ENCODE measurements at regions not wholly inside any gene's neighbourhood (a gene's known extent, or its start where the extent isn't known, plus 50 kb on each side); places are given as distances from the start of the nearest gene placed in this dataset.

GRCh38 chr4:10184501-10184938 lies 67.9 kb upstream of the WDR1 start:
- Histone ChIP-seq H3K4me2 (ENCODE audit: low read depth, low read length) (no peak overlapping the region), H3K9ac (ENCODE audit: low read length) (no peak overlapping the region), H2AFZ (ENCODE audit: low read length) (no peak overlapping the region)

GRCh38 chr4:10184041-10184440 lies 67.4 kb upstream of the WDR1 start:
- Histone ChIP-seq H3K4me2 (ENCODE audit: low read depth, low read length) (no peak overlapping the region), H3K4me1 (ENCODE audit: low read length) (peaks cover 5% of the 10 kb centered on the region; the same call in 1 of the 2 replicates), H2AFZ (ENCODE audit: low read length) (no peak overlapping the region), H3K79me2 (ENCODE audit: low read length) (no peaks in the 10 kb centered on the region), H4K20me1 (ENCODE audit: insufficient read depth, low read length) (no peaks in the 10 kb centered on the region), H3K36me3 (replicated peaks; ENCODE audit: insufficient read depth, low read length) (no peaks in the 10 kb centered on the region), H3K9me2 (replicated peaks; ENCODE audit: insufficient read depth, low read length) (no peaks in the 10 kb centered on the region), H3K9ac (ENCODE audit: low read length) (no peak overlapping the region), H3K27me3 (replicated peaks; ENCODE audit: insufficient read depth, low read length) (no peaks in the 10 kb centered on the region), H3F3A (ENCODE audit: insufficient read depth, low read length) (no peaks in the 10 kb centered on the region), H3K9me3 (replicated peaks; ENCODE audit: insufficient read depth, low read length) (no peaks in the 10 kb centered on the region), H3K27ac (ENCODE audit: low read length) (no peak overlapping the region), H3K4me3 (ENCODE audit: low read length) (no peak overlapping the region)
- no peak for DNase-seq
- TF ChIP-seq CTCF (IDR thresholded peaks at IDR 0.05; ENCODE audit: low read length) = no peak
- no peak for TF ChIP-seq EZH2 (optimal IDR thresholded peaks at IDR 0.05; ENCODE audit: low read depth, low read length)
- no peak for TF ChIP-seq EZH2phosphoT487 (IDR thresholded peaks at IDR 0.05; ENCODE audit: low read length)

More at GRCh38 chr4:10184501-10184938, 67.9 kb upstream of the WDR1 start:
- H3K9me3 ChIP-seq (replicated peaks; ENCODE audit: insufficient read depth, low read length) = no peaks in the 10 kb centered on the region
- H3K9me2 ChIP-seq (replicated peaks; ENCODE audit: insufficient read depth, low read length) = no peaks in the 10 kb centered on the region
- no peak overlapping the region for H3K4me3 ChIP-seq (ENCODE audit: low read length)
- no peaks in the 10 kb centered on the region for H3K79me2 ChIP-seq (ENCODE audit: low read length)
- H3K4me1 ChIP-seq (ENCODE audit: low read length) = peaks cover 5% of the 10 kb centered on the region; the same call in 1 of the 2 replicates
- H3K27ac ChIP-seq (ENCODE audit: low read length) = no peak overlapping the region
- no peaks in the 10 kb centered on the region for H4K20me1 ChIP-seq (ENCODE audit: insufficient read depth, low read length)
- no peaks in the 10 kb centered on the region for H3F3A ChIP-seq (ENCODE audit: insufficient read depth, low read length)
- H3K36me3 ChIP-seq (replicated peaks; ENCODE audit: insufficient read depth, low read length) = no peaks in the 10 kb centered on the region
- DNase-seq = no peak
- no peaks in the 10 kb centered on the region for H3K27me3 ChIP-seq (replicated peaks; ENCODE audit: insufficient read depth, low read length)
- TF ChIP-seq EZH2phosphoT487 (IDR thresholded peaks at IDR 0.05; ENCODE audit: low read length) (no peak), EZH2 (optimal IDR thresholded peaks at IDR 0.05; ENCODE audit: low read depth, low read length) (no peak), CTCF (IDR thresholded peaks at IDR 0.05; ENCODE audit: low read length) (no peak)

GRCh38 chr4:10183462-10183861 lies 66.9 kb upstream of the WDR1 start:
- H3K4me1 ChIP-seq (ENCODE audit: low read length) = peaks cover 5% of the 10 kb centered on the region; the same call in 1 of the 2 replicates
- no peaks in the 10 kb centered on the region for H3K27me3 ChIP-seq (replicated peaks; ENCODE audit: insufficient read depth, low read length)
- H3K9me3 ChIP-seq (replicated peaks; ENCODE audit: insufficient read depth, low read length) = no peaks in the 10 kb centered on the region
- H2AFZ ChIP-seq (ENCODE audit: low read length) = no peak overlapping the region
- H3K36me3 ChIP-seq (replicated peaks; ENCODE audit: insufficient read depth, low read length) = no peaks in the 10 kb centered on the region
- H3F3A ChIP-seq (ENCODE audit: insufficient read depth, low read length) = no peaks in the 10 kb centered on the region
- H3K27ac ChIP-seq (ENCODE audit: low read length) = no peak overlapping the region
- H3K9me2 ChIP-seq (replicated peaks; ENCODE audit: insufficient read depth, low read length) = no peaks in the 10 kb centered on the region
- no peak overlapping the region for H3K4me3 ChIP-seq (ENCODE audit: low read length)
- no peaks in the 10 kb centered on the region for H4K20me1 ChIP-seq (ENCODE audit: insufficient read depth, low read length)
- TF ChIP-seq EZH2phosphoT487 (IDR thresholded peaks at IDR 0.05; ENCODE audit: low read length) (no peak), CTCF (IDR thresholded peaks at IDR 0.05; ENCODE audit: low read length) (no peak), EZH2 (optimal IDR thresholded peaks at IDR 0.05; ENCODE audit: low read depth, low read length) (no peak)
- H3K4me2 ChIP-seq (ENCODE audit: low read depth, low read length) = no peak overlapping the region
- no peak overlapping the region for H3K9ac ChIP-seq (ENCODE audit: low read length)
- DNase-seq = no peak
- H3K79me2 ChIP-seq (ENCODE audit: low read length) = no peaks in the 10 kb centered on the region
